GM18867 (cell line): ENCODE measurements at regions not wholly inside any gene's neighbourhood (a gene's known extent, or its start where the extent isn't known, plus 50 kb on each side); places are given as distances from the start of the nearest gene placed in this dataset.

Experiments used
- ATAC-seq: cut with Tn5 transposase; IDR thresholded peaks from one replicate; pipeline ENCODE4 v1.9.1; 2021; ENCODE audit warnings: mild to moderate bottlenecking, moderate library complexity; ENCODE audit not compliant: unreplicated experiment

DNA sequence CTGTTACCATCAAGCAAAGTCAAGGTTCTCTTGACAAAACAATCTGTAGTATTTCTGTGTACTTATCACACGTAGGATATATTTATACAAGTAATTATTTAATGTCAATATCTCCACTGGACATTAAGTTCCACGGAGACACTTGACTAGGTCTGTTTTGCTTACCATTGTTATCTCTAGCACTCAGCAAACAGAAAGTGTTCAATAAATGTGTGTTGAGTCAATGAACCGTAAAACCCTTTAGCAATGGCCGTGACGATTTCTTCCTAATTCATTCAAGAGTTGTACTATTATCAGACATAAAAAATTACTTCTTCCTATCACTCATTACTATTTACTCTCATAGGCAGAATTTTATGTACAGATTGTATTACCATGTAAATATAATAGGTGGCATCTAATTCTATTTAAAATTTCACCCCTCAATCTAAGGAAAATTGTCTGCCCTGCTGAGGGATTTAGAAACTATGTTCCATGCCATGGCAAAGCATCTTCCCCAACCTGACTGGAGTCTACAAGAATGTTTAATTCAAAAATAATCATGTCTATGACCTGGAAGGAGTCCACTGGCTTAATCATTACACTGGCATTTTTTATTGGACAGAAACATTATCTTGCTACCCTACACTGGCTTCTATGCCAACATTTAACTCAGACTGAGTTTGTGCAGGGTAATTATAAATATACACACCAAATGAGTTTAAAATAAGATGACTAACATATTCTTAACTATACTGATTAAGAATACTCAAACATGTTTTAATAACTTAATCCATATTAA is 301.9 kb downstream of the ZEB2 start:
- ATAC-seq, result no peak

DNA sequence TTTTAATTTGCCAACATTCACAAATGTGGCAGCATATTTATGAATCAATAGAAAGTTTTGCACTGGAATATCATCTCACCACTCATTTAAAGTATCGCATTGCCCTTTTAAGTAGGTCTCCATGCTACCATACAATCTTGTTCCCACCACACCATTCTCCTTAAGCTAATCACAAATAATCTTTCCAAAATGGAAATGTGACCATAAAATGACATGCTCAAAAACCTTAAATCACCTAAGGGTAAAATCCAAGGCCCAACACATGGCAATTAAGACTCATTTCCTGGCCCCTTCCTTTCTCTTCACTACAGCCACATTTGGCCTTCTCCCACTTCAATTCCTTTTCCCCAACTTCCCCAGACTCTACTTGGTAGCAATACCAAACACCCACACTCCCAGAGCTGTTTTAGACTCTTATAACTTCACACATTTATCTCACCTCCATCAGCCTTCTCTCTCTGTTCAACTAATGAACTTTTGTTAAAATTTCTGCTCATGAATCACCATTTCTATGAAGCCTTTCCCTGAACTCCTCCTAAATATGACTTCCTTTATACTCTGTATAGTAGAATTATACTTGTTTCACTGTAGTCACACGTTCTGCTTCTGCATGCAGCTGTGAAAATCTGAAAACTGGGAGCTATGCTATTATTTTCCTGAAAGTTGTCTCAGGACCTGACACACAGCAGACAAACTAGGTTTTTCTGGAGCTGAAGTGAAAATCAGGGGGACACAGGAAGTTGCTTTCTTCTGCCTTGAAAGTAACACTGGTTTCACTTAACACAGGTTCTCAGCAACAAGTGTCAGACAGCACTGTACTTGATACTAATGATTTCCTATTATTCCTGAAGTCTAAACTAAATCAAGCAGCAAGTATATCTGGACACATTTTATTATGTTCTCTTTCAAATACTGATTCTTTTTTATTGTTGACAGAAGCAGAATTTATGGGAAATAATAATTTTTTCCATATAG is 303.9 kb downstream of the ZEB2 start:
- peak; percentile 59 for ATAC-seq

DNA sequence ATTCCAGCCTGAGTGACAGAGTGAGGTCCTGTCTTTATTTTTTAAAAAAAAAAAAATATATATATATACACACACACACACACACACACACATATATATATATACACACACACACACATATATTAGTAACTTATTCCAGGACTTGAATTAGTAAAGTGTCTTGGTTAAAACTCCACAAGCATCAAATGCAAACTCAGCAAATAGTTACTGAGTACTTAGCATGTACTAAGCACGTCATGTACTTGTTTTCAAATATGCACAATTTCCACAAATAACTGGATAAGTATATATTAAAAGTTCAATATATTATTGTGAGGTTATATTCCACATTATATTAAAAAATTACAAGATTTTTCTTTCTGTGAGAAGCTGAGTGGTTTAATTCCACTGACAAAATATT is 304.7 kb downstream of the ZEB2 start:
- ATAC-seq, result no peak

DNA sequence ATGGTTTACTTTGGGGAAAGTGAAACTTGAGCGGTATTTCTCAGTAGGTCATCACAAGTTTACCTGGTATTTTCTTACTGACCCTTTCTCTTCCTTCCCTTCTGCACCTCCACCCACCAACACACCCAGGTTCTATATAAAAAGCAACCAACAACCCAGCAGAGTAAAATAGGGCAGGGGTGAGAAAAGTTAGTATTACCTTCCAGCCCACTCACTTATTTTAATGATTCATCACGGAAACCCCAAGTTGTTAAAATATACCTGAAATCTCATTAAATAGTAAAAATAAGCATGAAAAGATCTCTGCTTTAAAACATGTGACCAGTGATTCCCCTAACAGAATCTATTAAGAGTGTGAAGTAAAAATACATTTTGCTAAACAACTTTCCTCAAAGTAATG is 306.1 kb downstream of the ZEB2 start:
- peak; percentile 95 for ATAC-seq

DNA sequence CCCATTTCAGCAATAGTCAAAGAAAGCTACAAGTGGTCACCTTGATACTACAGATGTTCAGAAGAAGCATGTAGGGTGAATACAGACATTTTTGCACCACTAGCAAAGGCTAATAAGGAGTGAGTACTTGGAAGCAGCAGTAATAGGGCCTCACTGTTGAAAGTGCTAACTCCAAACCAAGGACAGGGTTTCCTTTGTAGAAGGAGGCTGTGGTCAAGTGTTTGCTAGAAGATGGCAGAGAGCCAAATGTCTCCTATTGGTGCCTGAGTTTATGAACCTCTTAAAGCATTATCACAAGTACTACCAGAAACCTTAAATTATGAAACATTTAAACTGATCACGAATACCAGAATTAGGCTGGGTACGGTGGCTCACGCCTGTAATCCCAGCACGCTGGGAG is 308.1 kb downstream of the ZEB2 start:
- ATAC-seq, result no peak

DNA sequence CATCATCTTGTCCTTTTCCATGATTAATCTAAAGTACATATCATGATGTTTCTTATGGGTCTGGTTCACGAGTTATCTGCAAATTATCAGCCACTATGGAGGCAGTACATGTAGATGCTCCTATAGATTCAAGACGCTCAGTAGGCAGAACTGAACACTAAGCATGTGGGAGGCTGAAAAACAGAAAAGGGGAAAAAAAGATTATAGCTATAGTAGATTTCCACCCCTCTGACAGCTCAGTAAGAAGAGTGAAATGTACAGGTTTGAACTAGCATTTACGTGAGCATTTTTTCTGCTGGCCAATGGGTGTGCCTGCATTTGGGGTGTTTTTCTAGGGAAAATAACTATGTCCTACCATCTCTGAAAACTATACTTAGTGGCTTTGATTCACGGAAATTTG is 308.9 kb downstream of the ZEB2 start:
- no peak for ATAC-seq

DNA sequence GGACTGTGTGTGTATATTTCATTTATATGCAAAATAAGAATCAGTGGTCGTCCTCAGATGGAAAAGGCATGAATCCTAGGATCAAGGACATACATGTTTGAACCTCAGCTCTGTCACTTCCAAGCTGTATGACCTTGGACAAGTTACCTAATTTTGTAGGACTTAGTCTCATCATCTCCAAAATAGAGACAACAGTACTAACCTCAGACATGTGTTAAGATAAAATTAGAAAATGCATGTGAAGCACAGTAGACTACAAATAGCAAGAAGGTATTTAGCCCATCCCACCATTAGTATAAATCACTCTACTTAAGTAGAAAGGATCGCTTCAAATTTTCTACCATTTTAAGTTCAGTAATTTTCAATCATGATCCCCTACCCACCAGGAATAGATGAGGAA is 309.8 kb downstream of the ZEB2 start:
- ATAC-seq, result no peak

DNA sequence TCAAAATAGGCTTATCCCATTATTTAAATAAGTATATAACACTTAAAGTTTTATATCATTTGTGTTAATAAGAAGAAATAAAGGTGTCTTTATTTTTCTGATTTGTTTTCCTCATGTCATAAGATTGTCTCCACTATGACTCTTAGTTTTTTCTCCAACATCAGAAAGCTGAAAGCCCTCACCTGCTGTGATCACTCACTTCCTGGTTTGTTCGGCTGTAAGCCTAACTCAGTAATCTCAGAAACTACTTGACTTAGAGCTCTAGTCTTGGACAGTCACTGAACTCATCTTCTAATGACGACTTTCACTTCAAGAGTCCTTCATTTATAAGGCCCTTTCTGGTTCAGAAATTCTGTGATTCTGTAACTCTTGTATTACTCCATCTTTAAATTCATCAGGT is 311.0 kb downstream of the ZEB2 start:
- no peak for ATAC-seq

DNA sequence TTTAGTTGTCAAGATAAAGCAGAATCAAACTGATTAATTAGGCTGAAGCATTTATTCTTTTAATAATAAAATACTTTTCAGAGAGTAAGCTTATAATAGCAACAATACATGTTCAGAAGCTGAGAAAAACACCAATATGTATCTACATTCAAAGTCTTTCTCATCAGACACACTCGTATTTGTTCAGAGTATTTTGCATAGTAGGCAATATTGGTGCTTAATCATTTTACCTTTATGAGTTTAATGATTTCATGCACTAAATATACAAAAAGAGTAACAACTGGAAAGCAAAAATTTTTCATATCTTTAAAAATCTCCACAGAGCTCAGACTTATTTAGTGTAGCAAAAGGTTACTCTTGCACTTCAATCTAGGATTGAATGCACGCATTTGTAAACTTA is 313.9 kb downstream of the ZEB2 start:
- ATAC-seq, result no peak

DNA sequence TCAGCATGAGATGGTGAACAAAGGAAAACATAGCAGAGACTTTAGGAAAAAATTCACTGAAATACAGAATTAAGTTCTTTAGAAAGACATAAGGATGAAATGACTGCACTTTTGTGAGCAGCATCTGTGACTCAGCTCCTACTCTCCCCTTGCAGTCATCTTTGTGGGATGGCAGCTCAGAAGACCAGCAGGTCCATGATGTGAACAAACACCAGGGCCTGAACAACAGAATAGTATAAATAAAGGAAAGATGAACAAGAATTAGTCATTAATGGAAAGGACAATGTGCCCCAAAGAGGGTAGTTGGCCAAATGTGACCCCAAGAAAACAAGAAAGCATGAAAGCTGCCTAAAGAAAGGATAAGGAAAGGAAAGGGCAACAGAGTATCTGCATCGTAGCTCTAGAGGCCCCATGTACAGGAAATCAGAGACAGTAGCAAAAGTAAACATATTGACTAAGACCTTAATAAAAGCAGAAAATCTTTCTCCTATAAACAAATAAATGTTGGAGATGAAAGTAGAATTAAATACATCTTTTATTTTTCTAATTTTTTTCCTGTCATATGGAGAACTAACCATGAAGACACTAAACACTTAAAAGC is 318.0 kb downstream of the ZEB2 start:
- ATAC-seq, result no peak

DNA sequence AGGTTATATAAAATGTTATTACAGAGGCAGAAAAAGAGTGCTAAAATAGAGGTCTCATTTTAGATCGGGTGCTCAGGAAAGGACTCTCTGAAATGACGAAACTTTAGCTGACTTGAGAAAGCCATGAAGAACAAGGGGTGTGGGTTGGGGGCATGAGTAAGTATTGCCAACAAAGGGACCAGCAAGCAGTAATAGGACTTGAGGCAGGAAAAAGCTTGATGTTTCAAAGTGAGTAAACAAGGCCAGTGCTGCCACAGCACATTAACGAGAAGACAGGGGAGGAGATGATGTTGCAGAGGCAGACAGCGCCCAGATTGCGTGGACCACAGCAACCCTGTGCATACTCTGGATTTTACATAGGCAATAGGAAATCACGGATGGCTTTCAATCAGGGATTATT is 318.8 kb downstream of the ZEB2 start:
- no peak for ATAC-seq

DNA sequence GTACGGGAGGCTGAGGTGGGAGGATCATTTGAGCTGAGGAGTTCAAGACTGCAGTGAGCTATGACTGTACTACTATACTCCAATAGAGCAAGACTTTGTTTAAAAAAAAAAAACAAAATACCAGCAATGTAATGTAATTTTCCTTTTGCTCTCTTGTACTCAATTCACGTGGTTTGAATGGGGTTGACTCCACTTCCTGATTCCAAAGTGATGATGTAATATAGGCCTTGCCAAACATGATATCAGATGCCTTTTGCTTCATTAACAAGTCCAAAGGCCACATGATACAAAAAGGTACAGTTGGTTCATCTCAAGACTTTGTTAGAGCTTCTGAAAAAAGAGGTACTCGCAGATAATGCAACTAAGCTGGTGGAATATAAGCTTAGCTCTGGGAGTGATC is 321.8 kb downstream of the ZEB2 start:
- no peak for ATAC-seq

DNA sequence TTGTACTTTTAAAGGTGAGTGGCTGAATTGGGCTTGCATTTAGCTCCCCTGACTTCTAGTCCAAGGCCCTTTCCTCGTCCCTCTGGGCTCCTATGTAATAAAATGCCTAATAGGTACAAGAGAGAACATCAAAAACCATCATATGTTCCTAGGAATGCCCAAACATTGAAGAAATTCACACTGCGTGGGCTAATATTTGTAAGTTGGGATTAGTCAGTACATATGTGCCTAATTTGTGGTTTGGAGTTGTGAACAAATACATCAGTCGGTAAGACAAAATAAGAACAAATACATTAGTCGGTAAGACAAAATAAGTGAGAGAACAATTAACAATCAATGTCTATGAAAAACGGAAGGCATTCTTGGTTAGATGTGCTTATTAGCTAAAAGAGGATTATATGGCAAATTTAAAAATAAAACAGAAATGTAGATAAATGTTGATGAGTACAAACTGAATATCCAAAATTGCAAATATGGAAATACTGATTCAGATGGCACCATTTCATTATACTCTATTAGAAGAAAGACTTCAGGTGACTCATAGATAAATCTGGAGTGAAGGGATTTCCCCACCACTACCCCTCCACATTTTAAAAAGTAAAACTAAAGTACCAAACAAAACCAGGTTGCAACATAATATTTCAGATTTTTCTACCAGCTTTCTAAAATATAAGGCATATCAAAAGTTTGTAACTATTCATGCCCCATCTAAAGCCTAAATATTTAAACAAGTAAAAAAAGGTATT is 325.4 kb downstream of the ZEB2 start:
- ATAC-seq, result no peak

DNA sequence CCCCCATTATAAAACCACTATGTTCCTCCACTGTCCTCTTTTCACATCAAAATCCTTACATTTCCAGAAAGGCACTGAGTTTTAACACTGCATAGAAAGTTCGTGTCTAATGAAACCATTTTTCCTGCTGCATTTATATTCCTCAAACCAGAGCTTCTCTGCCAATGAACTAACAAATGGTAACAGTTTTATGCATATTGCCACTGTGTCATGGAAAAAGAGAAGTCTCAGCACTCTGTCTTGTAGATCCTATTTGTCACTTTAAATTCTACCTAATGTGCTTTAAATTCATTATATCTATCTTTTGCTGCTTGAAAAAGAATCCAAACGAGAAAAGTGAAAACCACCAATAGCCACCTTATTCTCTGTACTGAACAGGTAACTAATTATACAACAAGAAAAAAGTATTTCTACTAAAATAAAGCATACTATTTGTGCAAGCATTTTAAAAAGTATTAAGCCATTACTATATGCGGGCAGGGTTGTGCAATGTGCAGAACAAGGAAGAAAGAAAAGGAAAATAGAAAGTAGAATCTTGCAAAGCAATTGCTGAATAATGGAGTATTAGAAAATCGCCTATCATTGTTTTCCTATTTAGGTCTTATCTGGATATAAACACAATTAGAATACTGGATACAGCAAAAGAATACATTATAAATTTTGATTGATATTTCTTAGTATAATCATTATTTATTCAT is 328.9 kb downstream of the ZEB2 start:
- no peak for ATAC-seq

DNA sequence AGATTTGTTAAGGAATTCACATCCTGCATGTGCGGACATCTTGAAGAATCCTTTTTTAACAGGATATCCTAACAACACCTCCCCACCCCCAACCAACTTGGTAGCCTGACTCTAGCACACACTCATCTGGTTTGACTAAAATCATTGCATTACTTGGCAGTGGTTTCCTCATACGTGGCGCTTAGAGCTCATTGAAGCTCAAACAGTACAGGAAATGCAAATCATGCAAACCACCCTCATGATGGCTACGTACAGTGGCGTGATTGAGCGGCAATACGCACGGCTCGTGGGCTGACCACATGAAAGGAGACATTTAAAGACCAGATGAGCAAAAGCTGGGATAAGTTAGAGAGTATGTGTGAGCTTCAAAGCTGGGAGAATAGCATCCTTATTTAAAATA is 336.2 kb downstream of the ZEB2 start:
- ATAC-seq, result peak; percentile 99

DNA sequence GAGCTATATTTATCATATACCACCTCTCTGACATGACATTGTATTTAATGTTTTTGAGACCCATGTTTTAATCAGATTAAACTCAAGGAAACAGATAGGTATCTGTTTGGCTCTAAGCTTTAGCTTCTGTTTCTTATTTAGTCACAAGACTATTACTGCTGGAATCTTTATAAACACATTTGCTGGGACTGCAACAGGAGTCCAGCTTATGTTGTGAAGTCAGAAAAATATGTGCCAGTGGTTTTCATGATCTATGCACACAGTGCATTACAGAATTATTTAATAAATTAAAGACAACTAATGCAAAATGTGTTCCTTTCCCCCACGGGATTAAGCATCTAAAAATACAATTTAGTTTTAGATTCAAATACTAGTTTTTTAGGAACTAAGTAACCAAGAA is 338.9 kb downstream of the ZEB2 start:
- ATAC-seq, result no peak

DNA sequence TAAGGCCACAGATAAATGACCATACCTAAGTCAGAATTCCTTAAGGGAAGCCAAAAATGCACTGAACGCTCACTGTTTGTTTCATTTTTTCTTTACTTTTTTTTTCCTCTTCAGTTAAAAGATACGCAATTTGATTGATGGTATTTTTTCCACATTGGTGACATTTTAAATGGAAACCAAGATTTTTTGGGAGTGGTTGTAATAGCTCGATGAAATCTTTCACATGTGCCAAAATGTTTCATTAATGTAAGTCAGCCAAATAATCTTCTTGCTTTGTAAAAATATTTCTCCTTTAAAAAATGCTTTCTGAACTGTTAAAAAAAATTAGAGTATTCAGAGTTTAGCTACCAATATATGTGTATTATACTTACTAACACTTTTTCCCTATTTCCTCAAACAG is 339.8 kb downstream of the ZEB2 start:
- ATAC-seq, result no peak

DNA sequence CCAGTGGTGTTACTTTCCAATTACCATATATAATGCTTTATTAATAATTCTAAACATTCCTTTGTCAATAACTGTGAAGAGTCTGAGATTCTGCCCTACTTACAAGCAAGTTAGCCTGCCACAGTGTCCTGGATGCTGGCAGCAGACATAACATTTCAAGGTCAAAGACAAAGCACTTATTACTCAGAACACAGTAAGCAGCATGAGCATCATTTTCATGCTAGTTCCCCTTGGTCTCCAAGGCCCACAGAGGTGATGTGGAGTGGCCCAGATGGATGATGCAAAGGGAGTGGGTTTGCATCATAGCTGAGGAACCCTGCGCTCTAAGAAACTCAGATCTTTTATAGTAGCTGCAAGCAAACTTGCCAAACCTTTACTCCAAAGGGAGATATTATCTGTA is 349.7 kb downstream of the ZEB2 start:
- no peak for ATAC-seq

DNA sequence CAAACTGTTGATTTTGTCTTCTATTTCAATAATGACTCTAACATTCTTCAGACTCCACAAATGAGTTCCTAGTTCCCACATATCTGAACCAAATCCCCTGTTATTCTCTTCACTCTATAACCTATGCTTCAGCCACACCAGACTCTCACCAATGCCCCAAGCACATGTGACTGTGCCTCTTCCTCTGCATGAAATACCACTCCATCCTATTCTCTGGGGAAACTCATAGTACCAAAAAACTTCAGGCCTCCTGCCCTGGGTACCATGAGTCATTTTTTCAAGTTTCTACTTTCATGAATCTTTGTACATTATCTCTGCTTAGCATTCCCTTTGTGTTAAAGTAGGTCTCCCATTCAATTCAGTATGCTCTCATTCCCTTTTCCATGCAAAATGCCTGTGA is 353.2 kb downstream of the ZEB2 start:
- no peak for ATAC-seq

DNA sequence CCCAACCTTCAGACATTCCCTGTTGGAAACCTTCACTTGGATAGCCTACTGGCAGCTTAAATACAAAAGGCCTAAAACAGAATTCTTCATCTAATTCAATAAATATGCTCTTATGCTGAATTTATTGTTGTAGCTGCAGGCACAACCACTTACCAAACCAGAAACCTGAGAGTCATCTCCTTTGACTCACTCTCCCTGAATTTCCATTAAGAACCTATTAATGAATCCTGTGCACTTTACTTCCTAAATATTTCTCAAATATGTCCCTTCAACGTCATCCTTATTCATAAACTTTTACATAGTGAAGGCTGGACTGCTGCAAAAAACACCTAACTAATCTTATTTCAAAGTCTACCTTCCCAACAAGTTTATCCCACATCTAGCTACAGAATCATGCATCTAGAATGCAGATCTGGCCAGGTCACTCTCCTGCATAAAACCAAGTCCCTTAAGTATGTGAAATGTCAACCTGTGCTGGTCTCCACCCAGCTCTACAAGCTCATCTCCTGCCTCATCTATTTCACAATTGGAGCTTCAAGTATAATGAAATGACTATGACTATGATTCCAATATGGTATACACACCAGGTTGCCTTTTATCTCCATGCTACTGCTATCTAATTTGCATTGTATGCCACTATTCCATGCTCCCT is 354.2 kb downstream of the ZEB2 start:
- ATAC-seq, result no peak
